ENCODE measurements at regions not wholly inside any gene's neighbourhood (a gene's known extent, or its start where the extent isn't known, plus 50 kb on each side); places are given as distances from the start of the nearest gene placed in this dataset.
A peak's percentile ranks its signal among the peaks of the same experiment; 100 is the strongest.

- Histone ChIP-seq H3K4me2 (ENCODE audit: low read depth, low read length, poor library complexity, severe bottlenecking) (no peak overlapping the region), H4K20me1 (ENCODE audit: insufficient read depth, low read length, poor library complexity, severe bottlenecking) (no peaks in the 10 kb centered on the region), H3K4me1 (ENCODE audit: insufficient read depth, low read length, poor library complexity, severe bottlenecking) (peaks cover 44% of the 10 kb centered on the region), H3K4me3 (ENCODE audit: low read length, poor library complexity, severe bottlenecking) (no peak overlapping the region), H3K79me2 (ENCODE audit: insufficient read depth, low read length) (no peaks in the 10 kb centered on the region), H3K9me3 (ENCODE audit: insufficient read depth, low read depth, low read length) (no peaks in the 10 kb centered on the region), H2AFZ (ENCODE audit: low read length) (0 out of 2 replicates have a peak overlapping the region, but pooled peaks have one; percentile 58), H3K9me2 (replicated peaks; ENCODE audit: low read depth, low read length) (no peaks in the 10 kb centered on the region), H3K9ac (ENCODE audit: low read depth, low read length, poor library complexity, severe bottlenecking) (no peak overlapping the region), H3K36me3 (ENCODE audit: insufficient read depth, low read length) (no peaks in the 10 kb centered on the region), H3F3A (ENCODE audit: low read depth) (no peaks in the 10 kb centered on the region), H3K27me3 (ENCODE audit: insufficient read depth, low read length, poor library complexity, severe bottlenecking) (no peaks in the 10 kb centered on the region)
- no peak for TF ChIP-seq EZH2phosphoT487 (IDR thresholded peaks at IDR 0.05; ENCODE audit: borderline replicate concordance)
- TF ChIP-seq CTCF (conservative IDR thresholded peaks at IDR 0.05; ENCODE audit: low read length), result no peak
Observed at GRCh38 chr14:71287567-71287966, 380.3 kb downstream of the PCNX1 start.

- peaks cover 33% of the 10 kb centered on the region for H3K4me1 ChIP-seq (ENCODE audit: insufficient read depth, low read length, poor library complexity, severe bottlenecking)
- no peaks in the 10 kb centered on the region for H3K27me3 ChIP-seq (ENCODE audit: insufficient read depth, low read length, poor library complexity, severe bottlenecking)
- H3F3A ChIP-seq (ENCODE audit: low read depth), result no peaks in the 10 kb centered on the region
- no peaks in the 10 kb centered on the region for H3K9me2 ChIP-seq (replicated peaks; ENCODE audit: low read depth, low read length)
- no peaks in the 10 kb centered on the region for H3K79me2 ChIP-seq (ENCODE audit: insufficient read depth, low read length)
- H3K4me2 ChIP-seq (ENCODE audit: low read depth, low read length, poor library complexity, severe bottlenecking), result peak overlapping the region; percentile 67
- H3K4me3 ChIP-seq (ENCODE audit: low read length, poor library complexity, severe bottlenecking), result peak overlapping the region; percentile 43
- peak overlapping the region; percentile 74 for H2AFZ ChIP-seq (ENCODE audit: low read length)
- TF ChIP-seq EZH2phosphoT487 (IDR thresholded peaks at IDR 0.05; ENCODE audit: borderline replicate concordance) (no peak), CTCF (conservative IDR thresholded peaks at IDR 0.05; ENCODE audit: low read length) (no peak)
- no peaks in the 10 kb centered on the region for H3K36me3 ChIP-seq (ENCODE audit: insufficient read depth, low read length)
- H3K9ac ChIP-seq (ENCODE audit: low read depth, low read length, poor library complexity, severe bottlenecking), result peak overlapping the region; percentile 35
- no peaks in the 10 kb centered on the region for H4K20me1 ChIP-seq (ENCODE audit: insufficient read depth, low read length, poor library complexity, severe bottlenecking)
- H3K9me3 ChIP-seq (ENCODE audit: insufficient read depth, low read depth, low read length), result no peaks in the 10 kb centered on the region
Observed at GRCh38 chr14:71289536-71289935, 382.3 kb downstream of the PCNX1 start.

- Histone ChIP-seq H2AFZ (ENCODE audit: low read length) (no peak overlapping the region), H3F3A (ENCODE audit: low read depth) (no peaks in the 10 kb centered on the region), H3K4me2 (ENCODE audit: low read depth, low read length, poor library complexity, severe bottlenecking) (no peak overlapping the region)
Observed at GRCh38 chr14:71290301-71290700, 383.0 kb downstream of the PCNX1 start.

More at GRCh38 chr14:71290301-71290700, 383.0 kb downstream of the PCNX1 start:
- no peak overlapping the region for H3K4me3 ChIP-seq (ENCODE audit: low read length, poor library complexity, severe bottlenecking)
- H3K4me1 ChIP-seq (ENCODE audit: insufficient read depth, low read length, poor library complexity, severe bottlenecking), result peaks cover 36% of the 10 kb centered on the region
- no peaks in the 10 kb centered on the region for H4K20me1 ChIP-seq (ENCODE audit: insufficient read depth, low read length, poor library complexity, severe bottlenecking)
- H3K36me3 ChIP-seq (ENCODE audit: insufficient read depth, low read length), result no peaks in the 10 kb centered on the region
- no peaks in the 10 kb centered on the region for H3K27me3 ChIP-seq (ENCODE audit: insufficient read depth, low read length, poor library complexity, severe bottlenecking)
- TF ChIP-seq CTCF (conservative IDR thresholded peaks at IDR 0.05; ENCODE audit: low read length) (no peak), EZH2phosphoT487 (IDR thresholded peaks at IDR 0.05; ENCODE audit: borderline replicate concordance) (no peak)
- H3K9ac ChIP-seq (ENCODE audit: low read depth, low read length, poor library complexity, severe bottlenecking), result no peak overlapping the region
- H3K79me2 ChIP-seq (ENCODE audit: insufficient read depth, low read length), result no peaks in the 10 kb centered on the region
- no peaks in the 10 kb centered on the region for H3K9me2 ChIP-seq (replicated peaks; ENCODE audit: low read depth, low read length)
- H3K9me3 ChIP-seq (ENCODE audit: insufficient read depth, low read depth, low read length), result no peaks in the 10 kb centered on the region

All from Loucy (cell line).